Gastrocnemius medialis (tissue), 4 donors: ENCODE measurements at regions not wholly inside any gene's neighbourhood (a gene's known extent, or its start where the extent isn't known, plus 50 kb on each side); places are given as distances from the start of the nearest gene placed in this dataset.

ENCODE experiments used
- POLR2A ChIP-seq, 2 donors: fragments of 450-650 bp; IDR thresholded peaks; one replicate each; pipeline ENCODE4 v1.6.1; 2017; ENCODE audit warnings: antibody characterized with exemption in 2 of 2, mild to moderate bottlenecking in 2 of 2, moderate library complexity in 2 of 2
- TF ChIP-seq, protein P1 (sequence below), 5 experiments: fragments of 450-650 bp in 3 of 5; fragments of 200-600 bp in 2 of 5; sonication (generic) in 2 of 5; IDR thresholded peaks in 4 of 5; conservative IDR thresholded peaks in 1 of 5; 1 replicate in 4 of 5; 2 replicates in 1 of 5; pipeline ENCODE4 v1.5.1; 2016 to 2019; ENCODE audit warnings: antibody characterized with exemption in 5 of 5, mild to moderate bottlenecking in 3 of 5, moderate library complexity in 3 of 5

DNA sequence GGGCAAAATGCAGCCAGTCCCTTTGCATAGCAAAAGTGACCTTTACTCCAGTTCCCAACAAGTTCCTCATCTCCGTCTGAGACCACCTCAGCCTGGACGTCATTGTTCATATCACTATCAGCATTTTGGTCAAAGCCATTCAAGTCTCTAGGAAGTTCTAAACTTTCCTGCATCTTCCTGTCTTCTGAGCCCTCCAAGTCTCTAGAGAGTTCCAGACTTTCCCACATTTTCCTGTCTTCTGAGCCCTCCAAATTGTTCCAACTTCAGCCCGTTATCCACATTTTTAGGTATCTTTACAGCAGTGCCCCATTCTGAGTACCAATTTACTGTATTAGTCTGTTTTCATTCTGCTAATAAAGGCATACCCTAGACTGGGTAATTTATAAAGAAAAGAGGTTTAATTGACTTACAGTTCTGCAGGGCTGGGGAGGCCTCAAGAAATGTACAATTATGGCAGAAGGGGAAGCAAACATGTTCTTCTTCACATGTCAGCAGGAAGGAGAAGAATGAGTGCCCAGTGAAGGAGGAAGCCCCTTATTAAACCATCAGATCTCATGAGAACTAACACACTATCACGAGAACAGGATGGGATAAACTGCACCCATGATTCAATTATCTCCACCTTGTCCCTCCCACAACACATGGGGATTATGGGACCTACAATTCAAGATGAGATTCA is 123.7 kb downstream of the MYCN start:
- TF ChIP-seq POLR2A (IDR thresholded peaks at IDR 0.05) = no peak
- TF ChIP-seq, protein P1, sequence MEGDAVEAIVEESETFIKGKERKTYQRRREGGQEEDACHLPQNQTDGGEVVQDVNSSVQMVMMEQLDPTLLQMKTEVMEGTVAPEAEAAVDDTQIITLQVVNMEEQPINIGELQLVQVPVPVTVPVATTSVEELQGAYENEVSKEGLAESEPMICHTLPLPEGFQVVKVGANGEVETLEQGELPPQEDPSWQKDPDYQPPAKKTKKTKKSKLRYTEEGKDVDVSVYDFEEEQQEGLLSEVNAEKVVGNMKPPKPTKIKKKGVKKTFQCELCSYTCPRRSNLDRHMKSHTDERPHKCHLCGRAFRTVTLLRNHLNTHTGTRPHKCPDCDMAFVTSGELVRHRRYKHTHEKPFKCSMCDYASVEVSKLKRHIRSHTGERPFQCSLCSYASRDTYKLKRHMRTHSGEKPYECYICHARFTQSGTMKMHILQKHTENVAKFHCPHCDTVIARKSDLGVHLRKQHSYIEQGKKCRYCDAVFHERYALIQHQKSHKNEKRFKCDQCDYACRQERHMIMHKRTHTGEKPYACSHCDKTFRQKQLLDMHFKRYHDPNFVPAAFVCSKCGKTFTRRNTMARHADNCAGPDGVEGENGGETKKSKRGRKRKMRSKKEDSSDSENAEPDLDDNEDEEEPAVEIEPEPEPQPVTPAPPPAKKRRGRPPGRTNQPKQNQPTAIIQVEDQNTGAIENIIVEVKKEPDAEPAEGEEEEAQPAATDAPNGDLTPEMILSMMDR (IDR thresholded peaks at IDR 0.05 in 4 of 5, conservative IDR thresholded peaks at IDR 0.05 in 1 of 5) = no peak
